ENCODE measurements at regions not wholly inside any gene's neighbourhood (a gene's known extent, or its start where the extent isn't known, plus 50 kb on each side); places are given as distances from the start of the nearest gene placed in this dataset.
"Not testable (repeated sequence)": the region's sequence is repeated elsewhere in the genome, so short reads cannot be mapped to it uniquely, and the experiment has no call there.

DNA sequence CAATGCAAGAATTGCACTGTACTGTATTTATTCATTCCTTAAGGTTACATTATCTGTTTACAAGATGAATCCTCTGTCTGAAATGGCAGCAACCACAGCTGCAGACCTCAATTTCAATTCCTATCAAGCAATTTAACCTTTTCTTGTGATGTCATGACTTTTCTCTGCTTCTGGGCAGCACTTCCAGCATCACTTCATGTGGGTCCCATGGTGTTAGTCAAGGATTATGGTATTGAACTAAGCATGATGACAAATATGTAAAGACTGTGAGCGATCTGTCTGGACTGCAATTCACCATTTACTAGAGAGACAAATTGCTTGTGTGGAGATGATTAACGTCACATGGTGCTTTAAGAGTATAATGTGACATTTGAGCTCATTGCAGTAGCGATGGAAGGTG lies 90.5 kb upstream of the CCN2 start:
- Mint-ChIP-seq H3K4me1 (ENCODE audit: unreplicated experiment) (no peaks in the 10 kb centered on the region), H3K36me3 (no peaks in the 10 kb centered on the region), H3K4me3 (no peak overlapping the region), H3K27me3 (no peaks in the 10 kb centered on the region), H3K27ac (no peak overlapping the region), H3K9me3 (peaks cover 6% of the 10 kb centered on the region)
- no peak for DNase-seq (ENCODE audit: extremely low spot score, unreplicated experiment)
- TF ChIP-seq, protein P1, sequence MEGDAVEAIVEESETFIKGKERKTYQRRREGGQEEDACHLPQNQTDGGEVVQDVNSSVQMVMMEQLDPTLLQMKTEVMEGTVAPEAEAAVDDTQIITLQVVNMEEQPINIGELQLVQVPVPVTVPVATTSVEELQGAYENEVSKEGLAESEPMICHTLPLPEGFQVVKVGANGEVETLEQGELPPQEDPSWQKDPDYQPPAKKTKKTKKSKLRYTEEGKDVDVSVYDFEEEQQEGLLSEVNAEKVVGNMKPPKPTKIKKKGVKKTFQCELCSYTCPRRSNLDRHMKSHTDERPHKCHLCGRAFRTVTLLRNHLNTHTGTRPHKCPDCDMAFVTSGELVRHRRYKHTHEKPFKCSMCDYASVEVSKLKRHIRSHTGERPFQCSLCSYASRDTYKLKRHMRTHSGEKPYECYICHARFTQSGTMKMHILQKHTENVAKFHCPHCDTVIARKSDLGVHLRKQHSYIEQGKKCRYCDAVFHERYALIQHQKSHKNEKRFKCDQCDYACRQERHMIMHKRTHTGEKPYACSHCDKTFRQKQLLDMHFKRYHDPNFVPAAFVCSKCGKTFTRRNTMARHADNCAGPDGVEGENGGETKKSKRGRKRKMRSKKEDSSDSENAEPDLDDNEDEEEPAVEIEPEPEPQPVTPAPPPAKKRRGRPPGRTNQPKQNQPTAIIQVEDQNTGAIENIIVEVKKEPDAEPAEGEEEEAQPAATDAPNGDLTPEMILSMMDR (conservative IDR thresholded peaks at IDR 0.05) = no peak

DNA sequence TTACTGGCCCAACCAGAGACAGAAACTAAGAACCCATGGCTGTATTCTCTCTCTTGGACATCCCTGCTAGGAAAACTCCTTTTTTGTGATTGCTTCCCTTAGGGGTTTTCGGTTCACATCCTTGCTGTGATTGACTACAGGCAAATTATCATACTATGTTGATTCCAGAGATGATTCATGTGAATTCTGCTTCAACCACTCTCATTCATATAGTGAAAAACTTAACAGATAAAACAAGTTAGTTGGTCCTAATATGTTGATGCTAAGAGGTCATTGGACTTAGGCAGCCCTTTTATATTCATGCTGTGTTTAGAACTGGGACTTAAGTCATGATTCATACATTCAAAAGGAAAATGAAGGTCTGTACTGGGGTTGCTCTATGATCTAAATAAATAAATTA lies 76.9 kb upstream of the CCN2 start:
- Mint-ChIP-seq H3K27ac (no peak overlapping the region), H3K9me3 (no peaks in the 10 kb centered on the region), H3K27me3 (peaks cover 5% of the 10 kb centered on the region), H3K36me3 (no peaks in the 10 kb centered on the region), H3K4me3 (no peak overlapping the region), H3K4me1 (ENCODE audit: unreplicated experiment) (no peaks in the 10 kb centered on the region)
- TF ChIP-seq, protein P1 (conservative IDR thresholded peaks at IDR 0.05) = no peak
- DNase-seq (ENCODE audit: extremely low spot score, unreplicated experiment) = no peak

DNA sequence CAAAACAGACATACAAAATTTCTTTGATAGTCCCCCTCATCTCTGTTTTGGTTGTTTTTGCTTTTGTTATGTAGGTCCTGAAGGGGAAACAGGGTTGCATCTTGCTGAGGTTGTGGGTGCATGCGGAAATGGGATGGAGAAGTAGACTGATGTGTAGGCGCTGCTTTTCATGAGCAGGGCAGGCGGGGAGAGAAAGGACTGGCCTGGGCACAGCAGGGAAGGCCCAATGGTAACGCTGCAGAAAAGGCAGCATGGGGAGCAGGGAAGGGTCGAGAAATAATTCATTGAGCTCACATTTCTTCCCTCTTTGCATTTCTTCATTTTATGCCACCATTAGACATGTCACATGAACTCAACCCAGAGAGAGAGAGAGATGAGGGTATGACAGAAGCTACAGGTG lies 74.3 kb upstream of the CCN2 start:
- H3K9me3 Mint-ChIP-seq = no peaks in the 10 kb centered on the region
- TF ChIP-seq, protein P1 (conservative IDR thresholded peaks at IDR 0.05) = no peak
- no peaks in the 10 kb centered on the region for H3K4me1 Mint-ChIP-seq (ENCODE audit: unreplicated experiment)
- no peak for DNase-seq (ENCODE audit: extremely low spot score, unreplicated experiment)
- peaks cover 5% of the 10 kb centered on the region for H3K27me3 Mint-ChIP-seq
- no peak overlapping the region for H3K27ac Mint-ChIP-seq
- no peaks in the 10 kb centered on the region for H3K36me3 Mint-ChIP-seq
- no peak overlapping the region for H3K4me3 Mint-ChIP-seq

DNA sequence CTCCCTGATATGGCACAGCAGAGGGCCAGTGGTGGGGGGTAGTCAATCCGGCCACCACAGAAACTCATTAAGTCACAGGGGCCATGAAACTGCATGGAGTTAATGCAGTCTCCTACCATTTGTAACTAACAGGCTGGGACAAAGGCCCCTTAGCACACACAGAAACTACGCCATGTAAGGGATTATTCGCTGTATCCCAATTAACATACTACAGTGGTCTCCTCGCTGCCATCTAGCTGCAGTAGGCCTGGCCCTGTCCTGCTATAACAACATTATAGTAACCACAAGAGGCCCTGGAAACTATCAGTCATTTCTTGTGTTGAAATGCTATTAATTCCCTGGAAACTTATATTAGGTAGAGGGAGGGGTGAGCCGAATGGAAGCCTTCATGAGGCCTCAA lies 72.3 kb upstream of the CCN2 start:
- DNase-seq (ENCODE audit: extremely low spot score, unreplicated experiment) = no peak
- Mint-ChIP-seq H3K4me1 (ENCODE audit: unreplicated experiment) (no peaks in the 10 kb centered on the region), H3K36me3 (no peaks in the 10 kb centered on the region), H3K9me3 (no peaks in the 10 kb centered on the region), H3K27ac (no peak overlapping the region), H3K27me3 (peaks cover 5% of the 10 kb centered on the region), H3K4me3 (no peak overlapping the region)
- TF ChIP-seq, protein P1 (conservative IDR thresholded peaks at IDR 0.05) = no peak

DNA sequence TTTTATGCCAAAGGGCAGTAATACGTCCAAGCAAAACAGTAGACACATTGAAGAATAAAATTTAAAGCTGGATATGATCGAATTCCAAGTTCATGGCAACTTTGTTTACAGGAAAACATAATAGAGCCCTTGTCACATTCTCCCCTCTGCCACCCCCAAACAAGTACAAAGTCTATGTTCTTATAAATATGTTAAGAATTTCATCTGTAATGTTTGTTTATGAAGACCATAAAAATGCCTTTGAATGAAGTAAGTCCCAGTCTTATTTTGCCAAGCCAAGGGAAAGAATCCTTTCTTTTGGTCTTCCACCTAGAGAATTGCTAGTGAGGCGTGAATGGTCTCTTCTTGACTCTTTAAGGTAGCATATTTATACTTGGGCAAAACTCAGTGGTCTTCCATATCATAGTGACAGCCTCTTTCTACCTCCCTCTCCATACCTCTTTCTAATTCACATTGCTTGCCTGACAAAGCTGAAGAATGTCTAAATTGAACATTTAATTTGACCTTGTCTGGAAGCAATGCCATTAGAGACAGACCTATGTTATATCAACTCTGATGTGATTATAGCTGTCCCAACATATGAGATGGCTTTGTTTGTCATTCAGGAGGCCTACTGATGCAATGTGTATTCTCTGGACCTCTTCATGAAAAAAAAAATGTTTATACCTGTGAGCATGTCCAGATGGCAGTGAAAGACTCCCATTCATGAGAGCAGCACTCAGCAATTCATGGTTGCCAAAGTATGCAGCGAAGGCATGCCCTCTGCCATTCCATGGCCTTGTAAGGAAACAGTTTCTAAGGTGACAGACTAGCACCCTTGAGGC lies 70.6 kb upstream of the CCN2 start:
- no peaks in the 10 kb centered on the region for H3K36me3 Mint-ChIP-seq
- H3K27ac Mint-ChIP-seq = no peak overlapping the region
- H3K27me3 Mint-ChIP-seq = no peaks in the 10 kb centered on the region
- TF ChIP-seq, protein P1 (conservative IDR thresholded peaks at IDR 0.05) = no peak
- DNase-seq (ENCODE audit: extremely low spot score, unreplicated experiment) = no peak
- no peaks in the 10 kb centered on the region for H3K9me3 Mint-ChIP-seq
- H3K4me3 Mint-ChIP-seq = no peak overlapping the region
- no peaks in the 10 kb centered on the region for H3K4me1 Mint-ChIP-seq (ENCODE audit: unreplicated experiment)

DNA sequence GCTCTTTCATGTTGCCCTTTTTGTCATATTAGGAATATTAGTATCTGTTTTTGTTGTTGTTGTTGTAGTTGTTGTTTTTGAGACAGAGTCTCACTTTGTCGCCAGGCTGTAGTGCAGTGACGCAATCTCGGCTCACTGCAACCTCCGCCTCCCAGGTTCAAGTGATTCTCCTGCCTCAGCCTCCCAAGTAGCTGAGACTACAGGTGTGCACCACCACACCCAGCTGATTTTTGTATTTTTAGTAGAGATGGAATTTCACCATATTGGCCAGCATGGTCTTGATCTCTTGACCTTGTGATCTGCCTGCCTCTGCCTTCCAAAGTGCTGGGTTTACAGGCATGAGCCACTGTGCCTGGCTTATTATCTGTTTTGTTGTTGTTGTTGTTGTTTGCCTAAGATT lies 69.7 kb upstream of the CCN2 start:
- not testable (repeated sequence) for DNase-seq (ENCODE audit: extremely low spot score, unreplicated experiment); H3K27ac Mint-ChIP-seq; H3K4me3 Mint-ChIP-seq; H3K4me1 Mint-ChIP-seq (ENCODE audit: unreplicated experiment); H3K36me3 Mint-ChIP-seq; H3K9me3 Mint-ChIP-seq; H3K27me3 Mint-ChIP-seq
